HG03064 (cell line): ENCODE measurements at regions not wholly inside any gene's neighbourhood (a gene's known extent, or its start where the extent isn't known, plus 50 kb on each side); places are given as distances from the start of the nearest gene placed in this dataset.
"Not testable (repeated sequence)": the region's sequence is repeated elsewhere in the genome, so short reads cannot be mapped to it uniquely, and the experiment has no call there.

Experiments
- ATAC-seq: cut with Tn5 transposase; IDR thresholded peaks from one replicate; pipeline ENCODE4 v1.9.1; 2021; ENCODE audit warnings: low read depth; ENCODE audit not compliant: unreplicated experiment

- ATAC-seq, result not testable (repeated sequence)
Measured at GRCh38 chr5:91757383-91757782, 374.3 kb upstream of the ARRDC3 start.

GRCh38 chr5:91754990-91755389 lies 371.9 kb upstream of the ARRDC3 start:
- ATAC-seq, result no peak

GRCh38 chr5:91744470-91744869 lies 361.4 kb upstream of the ARRDC3 start:
- not testable (repeated sequence) for ATAC-seq

- no peak for ATAC-seq
Measured at GRCh38 chr5:91742550-91742949, 359.4 kb upstream of the ARRDC3 start.

GRCh38 chr5:91741764-91742505 lies 358.8 kb upstream of the ARRDC3 start:
- ATAC-seq, result no peak

GRCh38 chr5:91730026-91730425 lies 346.9 kb upstream of the ARRDC3 start:
- no peak for ATAC-seq

GRCh38 chr5:91727463-91727862 lies 344.3 kb upstream of the ARRDC3 start:
- ATAC-seq, result no peak

GRCh38 chr5:91722736-91723467 lies 339.8 kb upstream of the ARRDC3 start:
- no peak for ATAC-seq

GRCh38 chr5:91712718-91713117 lies 329.6 kb upstream of the ARRDC3 start:
- no peak for ATAC-seq

- ATAC-seq, result no peak
Measured at GRCh38 chr5:91707521-91707841, 324.4 kb upstream of the ARRDC3 start.

GRCh38 chr5:91706785-91707520 lies 323.8 kb upstream of the ARRDC3 start:
- no peak for ATAC-seq

- no peak for ATAC-seq
Measured at GRCh38 chr5:91703128-91703527, 320.0 kb upstream of the ARRDC3 start.

- ATAC-seq, result no peak
Measured at GRCh38 chr5:91699429-91699828, 316.3 kb upstream of the ARRDC3 start.

GRCh38 chr5:91691592-91691991 lies 308.5 kb upstream of the ARRDC3 start:
- no peak for ATAC-seq

- ATAC-seq, result no peak
Measured at GRCh38 chr5:91690921-91691320, 307.8 kb upstream of the ARRDC3 start.

- ATAC-seq, result no peak
Measured at GRCh38 chr5:91687430-91687829, 304.3 kb upstream of the ARRDC3 start.

- no peak for ATAC-seq
Measured at GRCh38 chr5:91684625-91685024, 301.5 kb upstream of the ARRDC3 start.

GRCh38 chr5:91670563-91670962 lies 287.4 kb upstream of the ARRDC3 start:
- no peak for ATAC-seq

- no peak for ATAC-seq
Measured at GRCh38 chr5:91670122-91670521, 287.0 kb upstream of the ARRDC3 start.

- no peak for ATAC-seq
Measured at GRCh38 chr5:91668261-91668660, 285.1 kb upstream of the ARRDC3 start.

- no peak for ATAC-seq
Measured at GRCh38 chr5:91652678-91653077, 269.6 kb upstream of the ARRDC3 start.

- ATAC-seq, result no peak
Measured at GRCh38 chr5:91651704-91652103, 268.6 kb upstream of the ARRDC3 start.
